Coronary artery (tissue), 2 donors: ENCODE measurements at regions not wholly inside any gene's neighbourhood (a gene's known extent, or its start where the extent isn't known, plus 50 kb on each side); places are given as distances from the start of the nearest gene placed in this dataset.
A peak's percentile ranks its signal among the peaks of the same experiment; 100 is the strongest.
"Not testable (repeated sequence)": the region's sequence is repeated elsewhere in the genome, so short reads cannot be mapped to it uniquely, and the experiment has no call there.

Experiments
- DNase-seq: peaks from one replicate; pipeline ENCODE4 v3.0.0-alpha.2; 2017; ENCODE audit warnings: low spot score
- H3K27ac ChIP-seq, 2 donors: fragments of 200-600 bp; sonication (generic); one replicate each; pipeline ENCODE4 v1.5.1; 2016 to 2019
- H3K4me3 ChIP-seq: fragments of 200-600 bp; sonication (generic); 2 replicates; pipeline ENCODE4 v1.5.1; 2016; ENCODE audit warnings: mild to moderate bottlenecking, moderate library complexity
- TF ChIP-seq, protein P1 (sequence below): fragments of 200-600 bp; sonication (generic); IDR thresholded peaks from one replicate; pipeline ENCODE4 v1.5.1; 2019; ENCODE audit warnings: antibody characterized with exemption

DNA sequence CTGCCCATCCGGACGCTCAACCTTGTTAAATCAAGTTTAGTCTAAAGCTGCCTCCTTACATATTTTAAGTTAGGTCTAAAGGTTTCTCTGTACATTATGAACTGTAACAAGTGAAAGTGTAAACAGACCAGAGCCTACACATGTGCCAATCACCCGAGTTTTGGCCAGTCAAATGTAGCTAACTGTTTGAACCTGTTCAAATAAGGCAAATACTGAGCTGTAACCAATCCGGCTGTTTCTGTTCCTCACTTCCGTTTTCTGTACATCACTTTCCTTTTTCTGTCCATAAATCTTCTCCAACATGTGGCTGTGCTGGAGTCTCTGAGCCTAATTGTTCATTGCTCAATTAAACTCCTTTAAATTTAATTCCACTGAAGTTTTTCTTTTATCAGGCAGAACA lies 113.3 kb upstream of the SHISA3 start:
- H3K27ac ChIP-seq, result no peak overlapping the region
- TF ChIP-seq, protein P1, sequence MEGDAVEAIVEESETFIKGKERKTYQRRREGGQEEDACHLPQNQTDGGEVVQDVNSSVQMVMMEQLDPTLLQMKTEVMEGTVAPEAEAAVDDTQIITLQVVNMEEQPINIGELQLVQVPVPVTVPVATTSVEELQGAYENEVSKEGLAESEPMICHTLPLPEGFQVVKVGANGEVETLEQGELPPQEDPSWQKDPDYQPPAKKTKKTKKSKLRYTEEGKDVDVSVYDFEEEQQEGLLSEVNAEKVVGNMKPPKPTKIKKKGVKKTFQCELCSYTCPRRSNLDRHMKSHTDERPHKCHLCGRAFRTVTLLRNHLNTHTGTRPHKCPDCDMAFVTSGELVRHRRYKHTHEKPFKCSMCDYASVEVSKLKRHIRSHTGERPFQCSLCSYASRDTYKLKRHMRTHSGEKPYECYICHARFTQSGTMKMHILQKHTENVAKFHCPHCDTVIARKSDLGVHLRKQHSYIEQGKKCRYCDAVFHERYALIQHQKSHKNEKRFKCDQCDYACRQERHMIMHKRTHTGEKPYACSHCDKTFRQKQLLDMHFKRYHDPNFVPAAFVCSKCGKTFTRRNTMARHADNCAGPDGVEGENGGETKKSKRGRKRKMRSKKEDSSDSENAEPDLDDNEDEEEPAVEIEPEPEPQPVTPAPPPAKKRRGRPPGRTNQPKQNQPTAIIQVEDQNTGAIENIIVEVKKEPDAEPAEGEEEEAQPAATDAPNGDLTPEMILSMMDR, result no peak
- H3K4me3 ChIP-seq, result no peak overlapping the region
- no peak for DNase-seq

DNA sequence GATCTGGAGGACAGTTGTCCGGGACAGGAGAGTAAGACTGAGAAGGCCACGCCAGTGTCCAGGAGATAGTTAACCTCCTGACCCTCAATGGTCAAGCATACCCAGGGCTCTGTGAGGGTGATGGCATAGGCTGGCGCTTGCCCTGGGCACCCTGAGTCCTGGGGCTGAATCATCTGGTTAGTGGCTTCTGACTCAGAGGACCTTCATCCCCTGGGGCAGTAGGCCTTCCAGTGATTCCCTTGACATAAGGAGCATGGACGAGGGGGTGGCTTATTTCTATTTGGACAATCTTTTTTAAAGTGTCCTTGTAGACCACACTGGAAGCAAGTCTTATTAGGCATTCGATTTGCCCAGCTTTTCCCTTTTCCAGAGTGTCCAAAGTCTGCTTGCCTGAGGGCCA lies 108.4 kb upstream of the SHISA3 start:
- H3K27ac ChIP-seq, DNase-seq, H3K4me3 ChIP-seq: not testable (repeated sequence)

DNA sequence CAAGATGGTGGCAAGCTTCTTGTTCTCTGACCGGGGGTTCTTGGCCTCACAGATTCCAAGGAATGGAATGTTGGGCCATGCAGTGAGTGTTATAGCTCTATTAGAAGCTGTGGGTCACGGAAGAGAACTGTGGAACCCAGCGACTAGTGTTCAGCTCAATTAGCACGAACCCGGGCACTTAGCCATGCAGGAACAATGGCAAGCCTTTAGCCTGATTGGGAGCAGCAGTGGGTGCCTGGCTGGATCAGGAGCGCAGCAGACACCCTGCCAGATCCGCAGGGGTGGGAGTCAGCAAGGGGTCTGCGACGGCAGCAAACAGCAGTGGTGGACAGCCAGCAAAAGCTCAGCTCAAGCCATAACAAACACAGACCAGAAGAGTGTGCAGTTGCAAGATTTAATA lies 105.1 kb upstream of the SHISA3 start:
- not testable (repeated sequence) for H3K27ac ChIP-seq, DNase-seq, H3K4me3 ChIP-seq

DNA sequence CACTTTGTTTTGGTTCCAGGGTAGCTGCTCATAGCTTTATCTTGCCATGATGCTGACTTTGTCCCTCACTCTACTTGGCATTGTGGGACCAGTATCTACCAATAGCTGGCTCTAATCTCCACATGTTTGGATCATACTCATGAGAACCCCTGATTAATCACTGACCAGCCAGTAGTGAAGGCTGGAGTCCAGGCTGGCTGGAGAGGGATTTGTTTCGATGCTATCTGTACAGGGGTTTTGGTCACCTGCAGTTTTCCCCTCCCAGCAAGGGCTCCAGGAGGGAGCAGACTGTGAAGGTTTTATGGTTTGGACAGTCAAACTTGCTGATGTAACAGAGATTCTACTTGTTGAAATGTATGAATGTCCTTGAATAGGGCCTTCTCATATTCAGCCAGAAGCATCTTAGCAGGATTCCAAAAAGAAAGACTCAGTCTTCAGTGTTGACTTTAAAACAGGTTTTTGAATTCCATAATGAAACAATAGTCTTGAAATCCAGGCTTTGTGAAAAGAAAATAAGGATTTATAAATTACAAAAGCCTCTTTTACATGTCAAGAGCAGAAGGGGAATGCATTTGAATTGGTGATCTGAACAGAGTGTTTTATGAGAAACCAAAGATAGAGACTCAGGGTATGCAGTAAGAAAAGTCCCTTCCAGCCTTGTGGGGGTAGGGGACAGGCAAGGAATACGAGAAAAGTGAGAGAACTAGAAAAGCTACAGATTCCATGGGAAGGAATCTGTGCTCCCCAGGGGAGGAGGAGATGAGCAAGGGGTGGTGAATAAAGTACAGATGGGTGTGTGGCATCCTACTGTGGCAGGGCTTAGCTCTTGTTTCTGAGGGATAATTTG lies 103.1 kb upstream of the SHISA3 start:
- Histone ChIP-seq H3K4me3 (no peak overlapping the region), H3K27ac (no peak overlapping the region)
- TF ChIP-seq, protein P1, result no peak
- DNase-seq, result no peak

DNA sequence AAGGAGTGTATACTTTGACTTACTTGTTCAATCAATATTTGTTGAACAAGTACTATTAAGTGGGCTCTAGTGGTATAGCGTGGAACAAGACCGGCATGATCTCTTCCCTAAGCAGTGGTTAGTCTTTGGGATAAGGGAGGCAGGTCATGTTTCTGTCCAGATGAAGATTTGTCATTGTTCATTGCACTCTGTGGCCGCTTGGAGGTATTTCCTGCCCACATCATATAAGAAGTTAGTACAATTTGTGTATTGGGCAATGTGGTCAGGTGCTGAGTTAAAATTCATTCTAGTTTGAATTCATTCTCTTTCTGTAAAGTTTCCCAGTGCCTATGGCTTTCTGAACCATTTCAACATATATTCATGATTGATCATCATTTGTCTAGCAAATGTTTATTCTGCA lies 101.1 kb upstream of the SHISA3 start:
- H3K27ac ChIP-seq, result no peak overlapping the region
- H3K4me3 ChIP-seq, result no peak overlapping the region
- TF ChIP-seq, protein P1, result no peak
- no peak for DNase-seq

DNA sequence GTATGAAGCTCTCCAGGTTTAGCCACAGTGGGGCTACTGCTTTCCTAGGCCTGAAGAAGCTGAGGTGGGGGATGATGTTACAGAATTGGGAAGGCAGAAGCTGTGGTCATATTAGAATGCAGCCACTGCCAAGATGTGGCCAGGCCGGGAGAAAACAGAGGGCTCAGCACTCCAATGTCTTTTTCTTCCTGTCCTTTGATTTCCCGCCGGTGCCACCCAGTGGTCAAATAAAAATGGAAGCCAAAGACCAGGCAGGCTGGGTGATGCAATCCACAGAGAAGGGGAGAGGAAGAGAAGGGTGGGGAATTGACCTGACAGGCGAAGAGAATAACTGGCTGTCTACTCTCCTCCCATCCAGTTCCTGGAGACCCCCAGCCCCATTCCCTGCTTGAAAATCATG lies 94.9 kb upstream of the SHISA3 start:
- H3K4me3 ChIP-seq, result no peak overlapping the region
- H3K27ac ChIP-seq, result no peak overlapping the region
- DNase-seq, result no peak
- TF ChIP-seq, protein P1, result no peak

DNA sequence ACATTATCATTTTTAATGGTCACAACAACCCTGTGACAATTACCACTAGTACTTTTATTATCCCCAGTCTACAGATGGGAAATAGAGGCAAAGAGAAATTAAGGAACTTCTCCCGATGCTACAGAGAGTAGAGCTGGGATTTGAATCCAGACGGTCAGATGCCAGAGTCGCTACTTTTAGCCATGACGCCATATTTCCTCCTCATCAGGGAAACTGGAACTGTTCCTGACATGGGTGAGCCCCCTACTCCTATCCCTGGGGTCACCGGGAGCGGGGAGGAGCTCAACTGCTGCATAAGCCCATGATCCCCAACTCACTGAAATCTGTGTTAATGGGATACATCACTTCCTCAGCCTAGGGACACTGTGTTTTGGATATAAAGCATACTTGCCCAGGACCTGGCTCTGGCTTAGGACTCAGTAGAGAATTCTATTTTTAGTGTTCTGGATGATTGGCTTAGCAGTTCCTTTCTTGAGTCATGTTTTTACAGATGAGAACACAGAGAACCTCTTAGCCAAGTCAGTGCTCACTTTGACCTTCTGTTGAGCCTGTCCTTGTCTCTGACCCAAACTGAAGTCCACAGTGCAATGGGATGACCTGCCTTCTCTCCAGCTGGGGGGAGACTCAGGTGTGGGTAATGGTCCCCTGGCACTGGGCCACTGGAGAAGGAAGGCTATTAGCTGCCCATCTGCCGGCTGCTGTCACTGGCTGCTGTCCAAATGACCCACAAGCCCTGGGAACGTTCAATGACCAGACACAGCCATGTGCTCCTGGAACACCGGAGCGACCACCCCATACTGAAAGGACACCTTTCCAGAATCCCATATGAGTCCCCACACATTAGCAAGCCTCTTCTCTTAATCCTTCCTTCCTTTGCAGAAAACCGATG lies 90.8 kb upstream of the SHISA3 start:
- H3K4me3 ChIP-seq, result no peak overlapping the region
- DNase-seq, result no peak
- peak overlapping the region in 1 of 2 donors; percentile 22 for H3K27ac ChIP-seq
- TF ChIP-seq, protein P1, result no peak

DNA sequence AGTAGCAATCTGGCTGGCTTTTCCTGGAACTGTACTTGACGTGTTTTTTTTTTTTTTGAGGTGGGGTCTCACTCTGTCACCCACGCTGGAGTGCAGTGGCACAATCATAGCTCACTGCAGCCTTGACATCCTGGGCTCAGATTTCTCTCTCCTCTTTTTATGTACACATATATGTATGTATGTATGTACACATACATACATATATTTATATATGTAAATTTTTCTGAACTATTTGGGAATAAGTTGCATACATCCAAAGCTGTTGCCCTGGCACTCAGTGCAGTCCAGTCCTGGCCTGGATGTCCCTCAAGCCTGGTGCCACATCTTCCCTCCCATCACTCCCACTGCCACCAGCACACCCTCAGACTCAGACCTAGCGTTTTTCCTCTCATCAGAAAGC lies 89.0 kb upstream of the SHISA3 start:
- DNase-seq, result no peak
- TF ChIP-seq, protein P1, result no peak
- Histone ChIP-seq H3K27ac (no peak overlapping the region), H3K4me3 (no peak overlapping the region)
